ENCODE measurements at regions not wholly inside any gene's neighbourhood (a gene's known extent, or its start where the extent isn't known, plus 50 kb on each side); places are given as distances from the start of the nearest gene placed in this dataset.

- H2AFZ ChIP-seq (ENCODE audit: low read depth, low read length), result no peak overlapping the region
- no peak overlapping the region for H3K4me3 ChIP-seq (ENCODE audit: low read length)
- no peaks in the 10 kb centered on the region for H3K36me3 ChIP-seq (ENCODE audit: insufficient read depth, low read length)
- H3K9me3 ChIP-seq (ENCODE audit: low read length), result no peaks in the 10 kb centered on the region
- H3K4me1 ChIP-seq (ENCODE audit: insufficient read depth, low read length), result no peaks in the 10 kb centered on the region
- no peaks in the 10 kb centered on the region for H3K27me3 ChIP-seq (ENCODE audit: insufficient read depth, low read length)
Observed at GRCh38 chr11:42494459-42494858, 817.3 kb upstream of the API5 start.

- Histone ChIP-seq H3K27me3 (ENCODE audit: insufficient read depth, low read length) (no peaks in the 10 kb centered on the region), H3K9me3 (ENCODE audit: low read length) (no peaks in the 10 kb centered on the region), H3K4me1 (ENCODE audit: insufficient read depth, low read length) (no peaks in the 10 kb centered on the region), H3K4me3 (ENCODE audit: low read length) (no peak overlapping the region), H2AFZ (ENCODE audit: low read depth, low read length) (no peak overlapping the region), H3K36me3 (ENCODE audit: insufficient read depth, low read length) (no peaks in the 10 kb centered on the region)
Observed at GRCh38 chr11:42498971-42499370, 812.8 kb upstream of the API5 start.

GRCh38 chr11:42502151-42502550 is 809.6 kb upstream of the API5 start:
- Histone ChIP-seq H3K4me1 (ENCODE audit: insufficient read depth, low read length) (no peaks in the 10 kb centered on the region), H2AFZ (ENCODE audit: low read depth, low read length) (no peak overlapping the region), H3K9me3 (ENCODE audit: low read length) (no peaks in the 10 kb centered on the region), H3K36me3 (ENCODE audit: insufficient read depth, low read length) (no peaks in the 10 kb centered on the region), H3K27me3 (ENCODE audit: insufficient read depth, low read length) (no peaks in the 10 kb centered on the region), H3K4me3 (ENCODE audit: low read length) (no peak overlapping the region)

- Histone ChIP-seq H3K36me3 (ENCODE audit: insufficient read depth, low read length) (no peaks in the 10 kb centered on the region), H3K9me3 (ENCODE audit: low read length) (no peaks in the 10 kb centered on the region), H2AFZ (ENCODE audit: low read depth, low read length) (no peak overlapping the region), H3K4me1 (ENCODE audit: insufficient read depth, low read length) (no peaks in the 10 kb centered on the region), H3K27me3 (ENCODE audit: insufficient read depth, low read length) (no peaks in the 10 kb centered on the region), H3K4me3 (ENCODE audit: low read length) (no peak overlapping the region)
Observed at GRCh38 chr11:42521994-42522393, 789.8 kb upstream of the API5 start.

DNA sequence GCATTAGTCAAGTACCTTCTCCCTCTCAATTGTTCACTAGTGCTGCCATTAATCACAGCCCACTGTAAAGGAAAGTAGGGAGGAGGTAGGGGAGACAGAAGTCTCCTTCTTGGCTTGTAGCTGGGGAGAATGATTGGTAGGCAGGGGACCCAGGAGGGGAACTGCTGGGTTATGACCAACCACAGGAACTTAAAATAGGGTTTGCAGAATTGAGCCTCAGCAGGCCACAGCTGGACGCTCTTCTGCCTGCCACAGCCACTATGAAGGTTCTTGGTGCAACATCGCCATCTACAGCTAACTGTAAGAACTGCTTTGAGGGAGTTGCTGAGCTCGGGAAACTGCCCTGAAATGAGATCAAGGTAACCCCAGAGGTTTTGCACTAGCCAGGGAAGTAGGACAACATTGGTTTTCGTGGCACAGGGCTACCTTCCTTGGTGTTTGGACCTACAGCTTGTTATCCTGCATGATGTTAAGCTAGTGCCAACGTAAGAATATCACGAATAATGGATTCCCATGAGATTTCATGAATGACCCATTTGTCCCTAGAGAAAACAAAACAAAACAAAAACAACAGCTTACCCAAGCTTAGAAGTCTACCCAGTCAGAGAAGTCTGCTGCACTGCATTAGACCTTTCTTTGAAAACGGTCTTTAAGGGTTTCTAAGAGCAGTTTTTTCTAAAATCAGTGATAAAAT is 787.1 kb upstream of the API5 start:
- H2AFZ ChIP-seq (ENCODE audit: low read depth, low read length), result no peak overlapping the region
- H3K9me3 ChIP-seq (ENCODE audit: low read length), result no peaks in the 10 kb centered on the region
- H3K4me3 ChIP-seq (ENCODE audit: low read length), result no peak overlapping the region
- H3K4me1 ChIP-seq (ENCODE audit: insufficient read depth, low read length), result no peaks in the 10 kb centered on the region
- H3K36me3 ChIP-seq (ENCODE audit: insufficient read depth, low read length), result no peaks in the 10 kb centered on the region
- H3K27me3 ChIP-seq (ENCODE audit: insufficient read depth, low read length), result no peaks in the 10 kb centered on the region

DNA sequence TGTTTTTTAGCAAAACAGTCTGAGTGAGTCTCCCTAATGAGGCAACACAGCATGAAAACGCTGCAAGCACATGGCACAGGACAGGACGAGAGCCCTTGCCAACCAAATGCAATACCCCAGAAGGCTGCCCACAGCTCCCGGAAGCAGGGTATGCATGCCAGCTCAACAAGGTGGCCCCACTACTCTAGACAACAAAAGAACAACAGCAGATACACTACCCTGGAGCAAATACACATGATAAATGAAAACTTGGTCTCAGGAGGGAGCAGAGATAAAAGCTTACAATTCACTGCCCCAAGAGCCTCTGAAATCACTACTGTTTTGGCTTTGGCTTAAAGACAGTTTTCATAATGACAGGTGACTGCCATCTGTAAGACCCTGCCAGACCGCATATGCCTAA is 785.4 kb upstream of the API5 start:
- no peaks in the 10 kb centered on the region for H3K9me3 ChIP-seq (ENCODE audit: low read length)
- no peak overlapping the region for H3K4me3 ChIP-seq (ENCODE audit: low read length)
- H3K4me1 ChIP-seq (ENCODE audit: insufficient read depth, low read length), result no peaks in the 10 kb centered on the region
- H3K36me3 ChIP-seq (ENCODE audit: insufficient read depth, low read length), result no peaks in the 10 kb centered on the region
- H3K27me3 ChIP-seq (ENCODE audit: insufficient read depth, low read length), result no peaks in the 10 kb centered on the region
- no peak overlapping the region for H2AFZ ChIP-seq (ENCODE audit: low read depth, low read length)

GRCh38 chr11:42528471-42528870 is 783.3 kb upstream of the API5 start:
- Histone ChIP-seq H2AFZ (ENCODE audit: low read depth, low read length) (no peak overlapping the region), H3K36me3 (ENCODE audit: insufficient read depth, low read length) (no peaks in the 10 kb centered on the region), H3K4me1 (ENCODE audit: insufficient read depth, low read length) (no peaks in the 10 kb centered on the region), H3K4me3 (ENCODE audit: low read length) (no peak overlapping the region), H3K9me3 (ENCODE audit: low read length) (no peaks in the 10 kb centered on the region), H3K27me3 (ENCODE audit: insufficient read depth, low read length) (no peaks in the 10 kb centered on the region)

DNA sequence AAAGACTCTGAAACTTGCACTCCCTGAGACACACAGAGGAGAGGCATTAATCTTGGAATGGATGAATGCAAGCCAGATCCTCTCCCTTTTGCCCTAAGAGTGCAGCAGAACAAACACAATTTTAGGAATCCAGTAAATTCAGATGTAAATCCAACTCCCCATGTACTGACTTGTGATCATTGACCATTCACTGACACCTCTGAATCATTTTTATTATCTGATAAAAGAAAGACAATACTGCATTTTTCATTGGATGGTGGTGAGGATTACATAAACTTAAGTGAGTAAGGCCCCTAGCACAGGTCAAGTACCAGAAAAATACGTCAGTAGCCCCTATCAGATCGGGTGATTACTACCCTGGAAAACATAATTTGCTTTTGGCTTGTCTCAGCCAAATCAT is 782.9 kb upstream of the API5 start:
- Histone ChIP-seq H3K4me3 (ENCODE audit: low read length) (no peak overlapping the region), H2AFZ (ENCODE audit: low read depth, low read length) (no peak overlapping the region), H3K4me1 (ENCODE audit: insufficient read depth, low read length) (no peaks in the 10 kb centered on the region), H3K9me3 (ENCODE audit: low read length) (no peaks in the 10 kb centered on the region), H3K36me3 (ENCODE audit: insufficient read depth, low read length) (no peaks in the 10 kb centered on the region), H3K27me3 (ENCODE audit: insufficient read depth, low read length) (no peaks in the 10 kb centered on the region)

- H2AFZ ChIP-seq (ENCODE audit: low read depth, low read length), result no peak overlapping the region
- H3K9me3 ChIP-seq (ENCODE audit: low read length), result no peaks in the 10 kb centered on the region
- H3K27me3 ChIP-seq (ENCODE audit: insufficient read depth, low read length), result no peaks in the 10 kb centered on the region
- H3K4me1 ChIP-seq (ENCODE audit: insufficient read depth, low read length), result no peaks in the 10 kb centered on the region
- H3K36me3 ChIP-seq (ENCODE audit: insufficient read depth, low read length), result no peaks in the 10 kb centered on the region
- H3K4me3 ChIP-seq (ENCODE audit: low read length), result no peak overlapping the region
Observed at GRCh38 chr11:42536611-42537360, 775.0 kb upstream of the API5 start.

- no peaks in the 10 kb centered on the region for H3K36me3 ChIP-seq (ENCODE audit: insufficient read depth, low read length)
- no peak overlapping the region for H2AFZ ChIP-seq (ENCODE audit: low read depth, low read length)
- no peaks in the 10 kb centered on the region for H3K27me3 ChIP-seq (ENCODE audit: insufficient read depth, low read length)
- no peak overlapping the region for H3K4me3 ChIP-seq (ENCODE audit: low read length)
- no peaks in the 10 kb centered on the region for H3K4me1 ChIP-seq (ENCODE audit: insufficient read depth, low read length)
- no peaks in the 10 kb centered on the region for H3K9me3 ChIP-seq (ENCODE audit: low read length)
Observed at GRCh38 chr11:42542336-42542735, 769.5 kb upstream of the API5 start.

DNA sequence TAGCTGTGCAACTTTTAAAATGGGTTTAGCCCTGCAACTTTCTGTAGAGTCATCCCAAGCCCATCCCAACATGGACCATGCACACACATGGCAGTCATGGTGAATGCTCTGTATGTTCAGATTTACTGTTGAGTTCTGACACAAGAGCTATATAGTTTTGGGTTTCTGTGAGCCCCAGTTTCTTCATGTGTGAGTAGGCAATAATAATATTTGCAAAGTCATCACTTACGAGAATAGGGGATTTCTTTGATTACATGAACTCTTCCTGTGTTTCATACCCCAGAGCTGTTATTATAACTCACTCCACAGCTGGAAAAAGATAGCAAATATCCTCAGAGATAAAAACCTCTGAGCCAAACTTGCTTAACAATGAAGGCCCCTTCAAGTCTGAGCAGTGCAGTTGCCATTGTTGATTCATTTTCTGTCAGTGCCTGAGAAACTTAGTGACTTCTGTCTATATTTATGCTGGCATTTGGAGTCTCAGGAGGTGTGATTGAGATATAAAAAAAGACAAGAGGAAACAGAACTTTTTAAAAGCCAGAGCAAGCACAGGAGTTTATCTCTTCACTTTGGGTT is 767.9 kb upstream of the API5 start:
- Histone ChIP-seq H3K4me1 (ENCODE audit: insufficient read depth, low read length) (no peaks in the 10 kb centered on the region), H3K4me3 (ENCODE audit: low read length) (no peak overlapping the region), H3K27me3 (ENCODE audit: insufficient read depth, low read length) (no peaks in the 10 kb centered on the region), H3K9me3 (ENCODE audit: low read length) (no peaks in the 10 kb centered on the region), H3K36me3 (ENCODE audit: insufficient read depth, low read length) (no peaks in the 10 kb centered on the region), H2AFZ (ENCODE audit: low read depth, low read length) (no peak overlapping the region)

GRCh38 chr11:42544726-42545125 is 767.1 kb upstream of the API5 start:
- Histone ChIP-seq H3K4me1 (ENCODE audit: insufficient read depth, low read length) (no peaks in the 10 kb centered on the region), H3K27me3 (ENCODE audit: insufficient read depth, low read length) (no peaks in the 10 kb centered on the region), H3K9me3 (ENCODE audit: low read length) (no peaks in the 10 kb centered on the region), H3K4me3 (ENCODE audit: low read length) (no peak overlapping the region), H3K36me3 (ENCODE audit: insufficient read depth, low read length) (no peaks in the 10 kb centered on the region), H2AFZ (ENCODE audit: low read depth, low read length) (no peak overlapping the region)

DNA sequence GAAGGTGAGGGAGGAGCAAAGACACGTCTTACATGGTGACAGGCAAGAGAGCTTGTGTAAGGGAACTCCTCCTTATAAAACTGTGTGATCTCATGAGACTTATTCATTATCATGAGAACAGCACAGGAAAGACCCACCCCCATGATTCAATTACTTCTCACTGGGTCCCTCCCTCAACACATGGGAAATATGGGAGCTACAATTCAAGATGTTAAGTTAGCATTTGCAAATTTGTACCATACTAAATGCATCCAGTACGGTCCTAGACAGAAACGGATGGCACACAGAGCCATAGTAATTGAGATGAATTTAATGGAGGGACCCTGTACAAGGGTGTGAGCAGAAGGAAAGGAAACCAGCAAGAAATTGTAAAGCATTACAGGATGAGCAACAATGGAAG is 765.8 kb upstream of the API5 start:
- no peaks in the 10 kb centered on the region for H3K9me3 ChIP-seq (ENCODE audit: low read length)
- H3K36me3 ChIP-seq (ENCODE audit: insufficient read depth, low read length), result no peaks in the 10 kb centered on the region
- no peak overlapping the region for H2AFZ ChIP-seq (ENCODE audit: low read depth, low read length)
- no peaks in the 10 kb centered on the region for H3K4me1 ChIP-seq (ENCODE audit: insufficient read depth, low read length)
- no peaks in the 10 kb centered on the region for H3K27me3 ChIP-seq (ENCODE audit: insufficient read depth, low read length)
- H3K4me3 ChIP-seq (ENCODE audit: low read length), result no peak overlapping the region
